ENCODE measurements at regions not wholly inside any gene's neighbourhood (a gene's known extent, or its start where the extent isn't known, plus 50 kb on each side); places are given as distances from the start of the nearest gene placed in this dataset.

DNA sequence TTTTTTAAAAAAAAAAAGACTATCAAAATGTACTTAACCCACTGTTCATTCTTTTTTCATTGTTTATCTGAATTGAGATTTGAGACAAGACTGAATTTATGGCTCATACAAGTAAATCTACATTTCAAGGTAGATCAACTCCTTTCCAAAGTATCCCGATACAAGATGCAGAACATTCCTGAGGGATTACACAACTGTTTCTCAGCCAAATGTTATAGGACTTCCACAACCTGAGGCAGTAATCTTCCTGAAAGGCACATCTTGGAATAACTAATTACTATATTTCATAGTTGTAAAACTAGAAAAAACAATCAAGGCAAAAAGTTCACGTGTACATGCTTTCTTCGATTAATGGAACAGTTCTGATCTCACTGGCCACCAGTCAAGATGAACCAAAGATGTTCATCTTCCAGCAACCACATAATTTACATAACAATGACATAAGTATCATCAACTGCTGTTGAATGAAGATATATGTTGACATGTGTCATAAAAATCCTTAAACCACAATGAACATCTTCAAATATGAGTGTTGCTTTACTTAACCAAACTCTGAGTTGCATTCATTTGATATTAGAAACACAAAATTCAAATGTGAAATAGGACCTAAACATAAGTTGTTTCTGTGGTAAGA is 225.2 kb upstream of the DKK2 start:
- Histone ChIP-seq H4K20me1 (ENCODE audit: control insufficient read depth, insufficient read depth, low read depth, low read length) (no peaks in the 10 kb centered on the region), H3K9me2 (replicated peaks; ENCODE audit: control insufficient read depth, low read length) (no peaks in the 10 kb centered on the region), H3K36me3 (ENCODE audit: control insufficient read depth, low read length) (no peaks in the 10 kb centered on the region), H3K27me3 (ENCODE audit: control insufficient read depth, low read length) (no peaks in the 10 kb centered on the region), H3K79me2 (ENCODE audit: control insufficient read depth, low read length) (no peaks in the 10 kb centered on the region), H3K4me2 (ENCODE audit: low read length) (no peak overlapping the region), H3K4me3 (ENCODE audit: low read length) (no peak overlapping the region), H3K9me3 (ENCODE audit: control insufficient read depth, insufficient read depth, low read length) (no peaks in the 10 kb centered on the region), H3K4me1 (ENCODE audit: control insufficient read depth, low read length) (no peaks in the 10 kb centered on the region), H3F3A (ENCODE audit: control insufficient read depth, insufficient read depth) (no peaks in the 10 kb centered on the region), H3K27ac (ENCODE audit: low read depth, low read length) (no peak overlapping the region)
- TF ChIP-seq, protein P1, sequence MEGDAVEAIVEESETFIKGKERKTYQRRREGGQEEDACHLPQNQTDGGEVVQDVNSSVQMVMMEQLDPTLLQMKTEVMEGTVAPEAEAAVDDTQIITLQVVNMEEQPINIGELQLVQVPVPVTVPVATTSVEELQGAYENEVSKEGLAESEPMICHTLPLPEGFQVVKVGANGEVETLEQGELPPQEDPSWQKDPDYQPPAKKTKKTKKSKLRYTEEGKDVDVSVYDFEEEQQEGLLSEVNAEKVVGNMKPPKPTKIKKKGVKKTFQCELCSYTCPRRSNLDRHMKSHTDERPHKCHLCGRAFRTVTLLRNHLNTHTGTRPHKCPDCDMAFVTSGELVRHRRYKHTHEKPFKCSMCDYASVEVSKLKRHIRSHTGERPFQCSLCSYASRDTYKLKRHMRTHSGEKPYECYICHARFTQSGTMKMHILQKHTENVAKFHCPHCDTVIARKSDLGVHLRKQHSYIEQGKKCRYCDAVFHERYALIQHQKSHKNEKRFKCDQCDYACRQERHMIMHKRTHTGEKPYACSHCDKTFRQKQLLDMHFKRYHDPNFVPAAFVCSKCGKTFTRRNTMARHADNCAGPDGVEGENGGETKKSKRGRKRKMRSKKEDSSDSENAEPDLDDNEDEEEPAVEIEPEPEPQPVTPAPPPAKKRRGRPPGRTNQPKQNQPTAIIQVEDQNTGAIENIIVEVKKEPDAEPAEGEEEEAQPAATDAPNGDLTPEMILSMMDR (IDR thresholded peaks at IDR 0.05; ENCODE audit: low read depth, low read length, poor library complexity, severe bottlenecking), result no peak
- no peak for TF ChIP-seq EZH2phosphoT487 (IDR thresholded peaks at IDR 0.05; ENCODE audit: borderline replicate concordance, low read length)

DNA sequence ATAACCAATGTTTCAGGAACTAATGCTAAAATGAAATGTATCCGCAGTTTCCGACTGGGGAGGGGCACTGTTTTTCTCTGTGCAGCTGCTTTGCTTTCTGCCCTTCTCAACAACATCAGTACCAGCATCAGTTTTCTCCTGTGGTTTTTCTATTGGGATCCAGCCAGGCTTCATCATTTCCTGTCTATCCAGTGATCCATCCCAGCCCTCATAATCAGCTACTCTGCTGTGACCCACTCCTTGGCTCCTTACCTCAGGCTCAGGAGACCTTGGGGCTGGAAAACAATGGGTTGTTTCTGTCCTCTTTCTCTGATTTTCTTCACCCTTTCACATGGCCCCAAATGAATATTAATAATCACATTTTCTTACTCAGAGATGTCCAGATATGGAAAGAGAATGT is 222.2 kb upstream of the DKK2 start:
- TF ChIP-seq, protein P1 (IDR thresholded peaks at IDR 0.05; ENCODE audit: low read depth, low read length, poor library complexity, severe bottlenecking), result no peak
- no peak for TF ChIP-seq EZH2phosphoT487 (IDR thresholded peaks at IDR 0.05; ENCODE audit: borderline replicate concordance, low read length)
- Histone ChIP-seq H3K36me3 (ENCODE audit: control insufficient read depth, low read length) (no peaks in the 10 kb centered on the region), H3K27ac (ENCODE audit: low read depth, low read length) (no peak overlapping the region), H3K9me2 (replicated peaks; ENCODE audit: control insufficient read depth, low read length) (no peaks in the 10 kb centered on the region), H3K4me3 (ENCODE audit: low read length) (no peak overlapping the region), H3K9me3 (ENCODE audit: control insufficient read depth, insufficient read depth, low read length) (no peaks in the 10 kb centered on the region), H3K4me1 (ENCODE audit: control insufficient read depth, low read length) (no peaks in the 10 kb centered on the region), H3K79me2 (ENCODE audit: control insufficient read depth, low read length) (no peaks in the 10 kb centered on the region), H4K20me1 (ENCODE audit: control insufficient read depth, insufficient read depth, low read depth, low read length) (no peaks in the 10 kb centered on the region), H3K4me2 (ENCODE audit: low read length) (no peak overlapping the region), H3F3A (ENCODE audit: control insufficient read depth, insufficient read depth) (no peaks in the 10 kb centered on the region), H3K27me3 (ENCODE audit: control insufficient read depth, low read length) (no peaks in the 10 kb centered on the region)

DNA sequence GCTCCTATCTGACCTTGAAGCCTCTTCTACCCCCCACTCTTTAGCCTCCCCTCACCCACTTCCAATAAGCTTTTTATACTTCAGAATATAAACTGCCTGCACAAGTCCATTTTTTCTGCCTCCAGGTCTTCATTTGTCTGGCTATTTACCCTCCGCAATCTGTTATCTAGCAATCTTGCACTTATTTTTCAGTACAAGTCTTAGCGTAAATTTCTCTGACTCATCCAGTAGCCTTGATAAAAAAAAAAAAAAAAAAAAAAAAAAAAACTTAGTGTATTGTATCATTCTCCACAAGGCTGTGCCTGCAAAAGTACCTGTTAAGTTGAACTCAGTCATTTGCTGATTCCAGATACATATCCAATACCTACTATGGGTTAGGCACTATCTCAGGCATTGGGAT is 219.5 kb upstream of the DKK2 start:
- H3K79me2 ChIP-seq (ENCODE audit: control insufficient read depth, low read length), result no peaks in the 10 kb centered on the region
- H3K9me2 ChIP-seq (replicated peaks; ENCODE audit: control insufficient read depth, low read length), result no peaks in the 10 kb centered on the region
- no peak overlapping the region for H3K4me3 ChIP-seq (ENCODE audit: low read length)
- H3K36me3 ChIP-seq (ENCODE audit: control insufficient read depth, low read length), result no peaks in the 10 kb centered on the region
- no peaks in the 10 kb centered on the region for H4K20me1 ChIP-seq (ENCODE audit: control insufficient read depth, insufficient read depth, low read depth, low read length)
- no peaks in the 10 kb centered on the region for H3K4me1 ChIP-seq (ENCODE audit: control insufficient read depth, low read length)
- H3K9me3 ChIP-seq (ENCODE audit: control insufficient read depth, insufficient read depth, low read length), result no peaks in the 10 kb centered on the region
- H3F3A ChIP-seq (ENCODE audit: control insufficient read depth, insufficient read depth), result no peaks in the 10 kb centered on the region
- H3K27me3 ChIP-seq (ENCODE audit: control insufficient read depth, low read length), result no peaks in the 10 kb centered on the region
- H3K4me2 ChIP-seq (ENCODE audit: low read length), result no peak overlapping the region
- TF ChIP-seq, protein P1 (IDR thresholded peaks at IDR 0.05; ENCODE audit: low read depth, low read length, poor library complexity, severe bottlenecking), result no peak
- TF ChIP-seq EZH2phosphoT487 (IDR thresholded peaks at IDR 0.05; ENCODE audit: borderline replicate concordance, low read length), result no peak
- H3K27ac ChIP-seq (ENCODE audit: low read depth, low read length), result no peak overlapping the region

Data from DOHH2 (cell line).